ENCODE measurements at regions not wholly inside any gene's neighbourhood (a gene's known extent, or its start where the extent isn't known, plus 50 kb on each side); places are given as distances from the start of the nearest gene placed in this dataset.

DNA sequence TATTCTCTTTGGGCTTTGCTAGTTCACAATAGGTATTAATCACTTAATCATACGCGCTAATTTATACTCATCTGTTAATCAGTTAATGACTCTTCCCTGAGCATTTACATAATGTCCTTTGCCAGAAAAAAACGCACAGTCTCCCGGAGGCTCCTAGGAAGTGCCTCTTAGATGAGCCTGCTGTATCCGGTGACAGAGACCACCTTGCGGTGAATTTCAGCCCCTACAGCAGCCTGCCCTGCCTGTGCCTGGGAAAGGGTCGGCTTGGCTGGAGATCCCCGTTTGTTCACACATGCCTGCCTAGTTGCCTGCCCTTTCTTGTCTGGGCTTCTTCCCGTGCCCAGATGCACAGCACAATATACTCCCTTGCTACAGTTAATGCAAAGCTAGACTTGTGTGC, 152.9 kb downstream of the ZBTB18 start:
- TF ChIP-seq, protein P1, sequence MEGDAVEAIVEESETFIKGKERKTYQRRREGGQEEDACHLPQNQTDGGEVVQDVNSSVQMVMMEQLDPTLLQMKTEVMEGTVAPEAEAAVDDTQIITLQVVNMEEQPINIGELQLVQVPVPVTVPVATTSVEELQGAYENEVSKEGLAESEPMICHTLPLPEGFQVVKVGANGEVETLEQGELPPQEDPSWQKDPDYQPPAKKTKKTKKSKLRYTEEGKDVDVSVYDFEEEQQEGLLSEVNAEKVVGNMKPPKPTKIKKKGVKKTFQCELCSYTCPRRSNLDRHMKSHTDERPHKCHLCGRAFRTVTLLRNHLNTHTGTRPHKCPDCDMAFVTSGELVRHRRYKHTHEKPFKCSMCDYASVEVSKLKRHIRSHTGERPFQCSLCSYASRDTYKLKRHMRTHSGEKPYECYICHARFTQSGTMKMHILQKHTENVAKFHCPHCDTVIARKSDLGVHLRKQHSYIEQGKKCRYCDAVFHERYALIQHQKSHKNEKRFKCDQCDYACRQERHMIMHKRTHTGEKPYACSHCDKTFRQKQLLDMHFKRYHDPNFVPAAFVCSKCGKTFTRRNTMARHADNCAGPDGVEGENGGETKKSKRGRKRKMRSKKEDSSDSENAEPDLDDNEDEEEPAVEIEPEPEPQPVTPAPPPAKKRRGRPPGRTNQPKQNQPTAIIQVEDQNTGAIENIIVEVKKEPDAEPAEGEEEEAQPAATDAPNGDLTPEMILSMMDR (IDR thresholded peaks at IDR 0.05) = no peak
- no peak for TF ChIP-seq POLR2A (IDR thresholded peaks at IDR 0.05)
